UCSD-AML1 (cell line): ENCODE measurements at regions not wholly inside any gene's neighbourhood (a gene's known extent, or its start where the extent isn't known, plus 50 kb on each side); places are given as distances from the start of the nearest gene placed in this dataset.

Experiments used
- DNase-seq: peaks from one replicate; lab custom pipeline; 2025; ENCODE audit not compliant: unreplicated experiment; lab: John Stamatoyannopoulos, UW

DNA sequence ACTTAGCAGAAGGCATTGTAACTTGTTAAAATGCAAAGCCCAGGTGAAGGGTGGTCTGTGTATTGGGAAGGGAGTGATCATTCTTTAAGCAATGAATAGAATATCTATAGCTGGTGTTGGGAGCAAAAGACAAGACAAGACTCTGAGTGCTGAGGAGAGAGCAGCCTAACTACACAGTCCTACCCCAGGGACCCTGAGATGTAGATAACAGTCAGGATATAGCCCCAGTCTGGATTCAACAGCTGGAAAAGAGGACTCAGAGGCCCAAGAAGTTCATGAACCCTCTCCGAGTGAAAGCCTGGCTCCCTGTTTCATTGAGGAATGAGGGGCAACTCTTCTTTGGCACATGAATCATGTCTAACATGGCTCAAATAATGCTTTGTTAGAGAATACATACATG lies 310.7 kb upstream of the SLC14A2 start:
- DNase-seq = no peak

DNA sequence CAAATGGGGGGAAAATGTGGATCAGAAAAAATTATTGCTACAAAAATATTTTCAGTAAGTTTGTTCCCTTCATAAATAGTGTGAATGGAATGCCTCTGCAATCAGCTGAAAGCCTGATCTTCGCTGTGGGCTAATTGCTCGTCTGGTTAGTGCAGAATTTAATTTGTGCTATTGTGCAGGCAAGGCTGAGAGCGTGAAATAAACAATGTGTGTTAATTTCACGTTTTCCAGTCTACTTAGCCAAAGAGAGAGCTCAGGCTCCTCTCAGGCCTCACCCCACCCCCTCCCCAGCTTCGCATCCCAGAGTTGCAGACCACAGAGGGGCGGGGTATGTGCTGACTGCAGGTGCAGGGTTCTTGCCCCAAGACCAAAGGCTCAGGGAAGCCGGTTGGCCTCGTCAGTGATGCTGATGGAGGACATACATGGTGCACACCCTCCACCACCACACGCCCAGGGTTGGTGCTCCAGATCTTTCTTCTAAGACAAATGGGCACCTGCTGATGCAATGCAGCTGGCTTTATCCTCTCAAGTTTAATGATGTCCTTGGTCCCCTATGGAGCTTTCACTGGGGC lies 302.6 kb upstream of the SLC14A2 start:
- DNase-seq = no peak

DNA sequence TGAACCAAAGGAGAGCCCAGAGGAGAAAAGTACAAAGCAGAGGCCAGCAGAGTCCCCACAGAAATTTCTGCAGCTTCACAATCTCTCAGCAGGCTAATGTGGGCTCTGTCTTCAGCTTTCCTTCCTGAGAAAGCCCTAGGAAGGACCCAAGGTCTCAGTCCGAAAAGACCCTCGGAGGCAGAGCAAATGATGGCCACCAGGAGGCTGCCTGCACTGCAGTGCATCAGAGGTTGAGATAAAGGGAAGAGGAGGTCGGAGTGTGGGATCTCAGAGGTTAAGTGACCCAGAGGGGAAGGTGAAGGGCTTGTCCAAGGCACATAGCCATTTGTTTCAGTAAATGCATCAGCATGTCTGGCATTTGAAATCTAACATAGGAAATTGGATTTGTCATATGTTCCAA lies 299.1 kb upstream of the SLC14A2 start:
- no peak for DNase-seq

DNA sequence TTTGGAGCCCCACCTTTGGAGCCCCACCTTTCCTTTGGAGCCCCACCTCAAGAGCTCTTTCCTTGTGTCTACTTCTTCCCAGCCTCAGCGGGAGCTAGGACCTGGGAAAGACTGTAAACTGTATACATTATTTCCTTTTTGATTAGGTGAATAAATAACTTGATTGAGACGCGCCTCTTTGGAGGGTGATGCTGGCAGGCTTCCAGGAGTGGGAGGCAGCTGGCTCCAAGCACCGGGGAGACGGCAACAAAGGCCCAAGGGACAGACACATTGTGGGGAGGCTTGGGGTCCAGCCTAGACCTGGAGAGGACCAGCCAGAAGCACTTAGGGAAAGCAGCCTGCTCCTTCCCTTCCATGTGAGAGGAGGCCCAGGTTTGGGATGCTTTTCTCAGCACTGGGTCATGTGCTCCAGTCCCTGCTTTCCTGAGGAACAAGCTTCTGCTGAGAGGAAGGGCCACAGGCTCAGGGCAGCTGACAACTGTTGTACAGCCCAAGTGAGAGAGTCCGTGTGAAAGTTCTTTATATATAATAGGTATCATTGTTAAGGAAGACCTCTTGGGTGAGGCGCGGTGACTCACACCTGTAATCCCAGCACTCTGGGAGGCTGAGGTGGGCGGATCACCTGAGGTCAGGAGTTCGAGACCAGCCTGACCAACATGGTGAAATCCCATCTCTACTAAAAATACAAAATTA lies 297.2 kb upstream of the SLC14A2 start:
- DNase-seq = no peak

DNA sequence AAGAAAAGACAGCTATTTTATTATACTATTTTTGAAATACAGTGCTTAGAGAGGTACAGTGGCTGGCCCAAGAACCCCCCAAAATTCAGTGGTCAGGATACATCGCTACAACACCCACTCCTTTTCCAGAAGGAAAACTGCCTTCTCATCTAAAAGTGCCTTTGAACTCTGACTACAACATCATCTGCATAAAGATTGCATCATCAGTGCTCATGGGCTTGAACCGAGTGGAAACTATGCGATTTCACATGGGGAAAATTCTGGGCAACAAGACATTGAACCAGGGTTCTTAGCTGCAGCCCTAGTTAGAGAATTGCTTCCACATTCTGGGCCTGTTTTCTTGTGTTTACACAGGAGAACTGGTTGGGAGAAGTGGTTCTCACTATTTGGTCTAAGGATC lies 294.6 kb upstream of the SLC14A2 start:
- DNase-seq = no peak

DNA sequence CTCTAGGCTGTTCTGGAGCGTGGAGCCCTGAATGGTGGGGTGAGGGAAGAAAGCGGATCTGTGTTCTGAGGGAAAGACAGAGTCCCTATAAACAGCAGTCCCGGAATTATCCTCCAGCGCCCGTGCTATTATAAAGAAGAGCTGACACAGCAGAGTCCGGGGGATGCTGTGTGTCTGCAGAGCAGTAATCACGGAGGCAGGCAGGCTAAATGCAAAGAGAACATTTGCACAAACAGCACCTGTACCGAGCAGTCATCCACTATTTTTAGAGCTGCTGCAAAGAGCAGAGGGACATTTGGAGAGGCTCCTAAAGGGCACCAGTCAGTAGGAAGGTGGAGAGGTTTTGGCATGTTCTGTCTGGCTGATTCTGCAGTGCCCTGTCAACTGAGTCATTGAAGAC lies 293.8 kb upstream of the SLC14A2 start:
- no peak for DNase-seq

DNA sequence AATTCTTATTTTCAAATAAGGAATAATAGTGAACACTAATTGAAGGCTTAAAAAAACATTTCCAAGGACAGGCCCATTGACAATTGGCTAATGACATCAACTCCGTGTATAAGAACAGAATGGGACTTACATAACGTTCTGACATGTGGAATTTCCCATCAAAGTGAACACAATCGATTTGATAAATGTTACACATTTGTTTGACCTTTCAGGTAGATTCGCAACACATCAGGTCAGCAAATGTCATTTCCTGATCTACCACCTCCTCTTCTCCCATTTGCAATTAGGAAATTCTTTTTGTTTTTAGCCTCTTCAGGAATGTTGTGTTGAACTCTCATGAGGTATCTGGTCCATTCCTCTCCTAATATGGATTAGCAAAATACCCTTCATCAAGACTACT lies 292.9 kb upstream of the SLC14A2 start:
- no peak for DNase-seq

DNA sequence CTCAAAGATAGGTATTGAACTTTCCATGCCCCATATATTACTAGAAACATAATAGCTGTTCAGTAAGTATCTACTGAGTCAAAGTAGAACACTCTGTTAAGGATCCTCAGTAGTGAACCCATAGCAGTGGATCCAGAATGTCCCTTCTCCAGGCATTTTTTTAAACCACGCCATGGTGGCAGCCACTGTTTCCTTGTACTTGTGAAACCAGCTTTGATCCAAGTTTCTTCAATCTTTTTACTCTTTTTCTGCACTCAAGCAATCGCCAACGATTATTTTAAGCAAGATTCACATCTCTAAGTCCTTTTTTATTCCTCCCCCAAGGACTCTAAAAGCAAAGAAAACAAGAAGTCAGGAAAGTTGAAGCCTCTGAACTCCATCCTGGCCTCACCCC lies 291.2 kb upstream of the SLC14A2 start:
- no peak for DNase-seq

DNA sequence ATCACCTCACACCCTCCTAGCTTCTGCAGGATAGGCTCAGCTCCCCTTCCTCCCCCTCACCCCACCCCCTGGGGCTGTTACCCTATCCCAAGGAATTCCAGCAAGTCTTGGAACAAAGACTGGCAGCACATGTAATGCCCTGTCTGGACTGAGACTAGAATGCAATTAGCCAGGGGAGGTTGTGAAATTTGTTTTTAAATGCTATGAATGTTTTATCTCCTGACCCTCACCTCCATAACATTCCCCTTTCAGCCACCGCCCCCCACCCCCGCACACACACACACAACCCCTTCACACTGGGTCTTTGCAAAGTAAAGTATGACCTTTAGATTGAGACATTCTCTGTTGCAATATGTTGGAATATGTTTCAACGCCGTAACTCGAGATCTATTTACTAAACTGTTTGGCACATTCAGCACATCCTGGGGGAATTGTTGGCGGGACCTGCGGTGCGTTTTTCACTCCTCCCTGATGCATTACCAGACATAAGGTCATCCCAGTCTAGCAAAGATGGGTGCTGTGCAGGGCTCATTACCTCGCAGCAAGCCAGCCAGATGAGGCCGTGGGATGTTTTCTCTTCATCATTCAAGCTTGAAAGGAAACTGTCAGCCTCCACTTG lies 290.7 kb upstream of the SLC14A2 start:
- no peak for DNase-seq

DNA sequence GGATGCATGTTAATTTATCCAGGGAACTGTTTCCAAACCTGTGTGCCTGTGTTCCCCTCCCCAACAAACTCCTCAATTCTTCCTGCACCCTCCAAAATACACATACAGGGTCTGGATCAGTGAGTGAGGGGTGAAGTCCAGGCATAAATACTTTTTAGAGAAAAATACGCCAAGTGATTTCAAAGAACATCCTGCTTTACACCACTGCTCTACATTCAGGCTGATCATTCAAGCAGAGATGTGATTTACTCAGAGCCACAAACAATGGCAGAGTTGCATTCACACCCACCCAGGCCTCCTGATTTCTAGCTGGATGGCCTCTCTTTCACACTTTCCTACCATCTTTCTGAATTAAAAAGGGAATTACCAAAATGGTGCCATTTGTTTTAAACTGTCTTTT lies 289.5 kb upstream of the SLC14A2 start:
- DNase-seq = no peak

DNA sequence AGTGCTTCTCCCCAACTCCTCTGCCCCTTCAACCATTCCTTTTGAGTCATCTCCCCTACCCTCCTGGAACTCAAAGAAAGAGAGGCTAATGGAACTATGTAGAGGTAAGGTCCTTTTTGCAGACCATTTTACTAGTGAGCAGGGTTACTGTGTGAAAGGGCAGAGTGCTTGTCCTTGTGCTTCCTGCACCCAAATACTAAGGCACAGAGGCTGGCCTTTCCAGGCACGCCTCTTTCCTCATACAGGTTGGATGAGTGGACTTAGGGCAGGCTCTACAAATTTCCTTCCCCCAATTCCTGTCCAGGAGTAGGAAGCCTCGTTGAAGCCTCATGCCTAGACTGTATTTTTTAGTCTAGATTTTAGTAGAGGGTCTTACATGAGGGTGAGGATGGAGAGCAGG lies 288.8 kb upstream of the SLC14A2 start:
- no peak for DNase-seq

DNA sequence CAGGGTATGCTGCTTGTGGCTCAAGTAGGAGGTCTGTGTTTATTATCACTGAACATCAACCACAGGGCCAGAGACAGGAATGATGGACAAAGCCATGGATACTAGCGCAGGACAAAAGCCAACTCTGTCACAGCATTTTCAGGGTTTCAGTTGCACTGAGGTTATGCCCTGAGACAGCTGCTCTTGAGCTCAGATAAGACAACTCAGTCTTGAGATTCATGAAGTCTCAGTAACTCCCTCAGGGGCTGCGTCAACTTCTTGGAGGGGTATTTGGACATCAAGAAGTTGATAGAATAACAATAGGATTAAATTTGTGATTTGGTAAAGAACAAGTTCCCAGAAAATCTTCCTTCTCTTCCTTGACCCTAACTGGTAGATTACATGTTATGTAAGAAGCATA lies 287.0 kb upstream of the SLC14A2 start:
- DNase-seq = no peak

DNA sequence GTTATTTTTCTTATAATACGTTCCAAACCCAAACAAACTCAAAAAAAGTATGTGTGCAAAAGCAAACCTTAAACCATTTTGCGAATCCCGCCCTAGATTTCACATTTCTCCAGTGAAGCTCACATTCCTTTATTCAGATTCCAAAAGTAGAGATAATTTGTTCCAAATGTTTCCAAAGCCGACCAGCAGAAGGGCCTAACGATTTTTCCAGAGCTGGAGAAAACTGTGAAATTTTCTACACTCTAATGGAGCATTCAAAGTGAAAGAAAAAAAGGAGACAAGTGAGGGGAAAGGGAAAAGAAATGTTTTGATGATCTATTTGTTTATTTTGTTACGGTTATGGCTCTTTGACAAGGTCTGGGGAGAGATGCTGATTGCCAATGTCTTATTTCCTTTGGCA lies 286.5 kb upstream of the SLC14A2 start:
- no peak for DNase-seq

DNA sequence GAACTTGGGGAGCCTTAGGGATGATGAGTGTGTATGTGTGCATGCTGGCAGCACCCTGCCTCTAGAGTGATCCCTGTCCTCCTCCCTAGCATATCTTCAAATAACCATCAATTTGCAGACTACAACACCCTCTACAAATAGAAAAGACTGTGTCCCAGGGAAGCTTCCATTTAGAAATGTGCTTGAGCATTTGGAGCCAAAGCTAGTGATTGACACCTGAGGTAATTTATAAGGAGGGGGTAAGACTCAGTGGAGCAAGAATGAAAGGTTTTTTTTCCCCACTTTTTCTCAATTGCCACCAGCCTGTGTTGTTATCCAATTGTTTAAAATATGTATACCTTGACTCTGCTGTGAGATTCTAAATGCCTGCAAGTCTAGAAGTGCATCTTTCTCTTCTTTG lies 286.0 kb upstream of the SLC14A2 start:
- no peak for DNase-seq

DNA sequence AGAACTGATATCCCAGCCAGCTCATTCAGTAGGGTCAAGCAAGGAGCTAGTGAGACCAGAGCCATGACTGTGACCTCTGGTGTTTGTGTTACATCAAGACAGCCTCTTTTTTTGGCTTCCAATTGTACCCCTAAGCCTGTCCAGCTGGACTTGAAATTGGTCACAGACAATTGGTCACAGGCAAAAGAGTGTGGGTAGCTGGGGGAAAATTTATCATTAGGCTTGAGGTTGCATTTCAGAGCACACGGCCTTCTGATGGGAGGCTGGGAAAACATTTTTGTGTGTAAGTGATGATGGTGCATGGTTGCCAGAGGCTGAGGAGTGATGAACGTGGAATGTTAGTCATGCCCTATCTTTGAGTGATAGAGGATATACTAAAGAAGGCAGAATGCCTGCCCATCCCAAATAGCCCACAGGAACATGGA lies 285.1 kb upstream of the SLC14A2 start:
- DNase-seq = no peak

DNA sequence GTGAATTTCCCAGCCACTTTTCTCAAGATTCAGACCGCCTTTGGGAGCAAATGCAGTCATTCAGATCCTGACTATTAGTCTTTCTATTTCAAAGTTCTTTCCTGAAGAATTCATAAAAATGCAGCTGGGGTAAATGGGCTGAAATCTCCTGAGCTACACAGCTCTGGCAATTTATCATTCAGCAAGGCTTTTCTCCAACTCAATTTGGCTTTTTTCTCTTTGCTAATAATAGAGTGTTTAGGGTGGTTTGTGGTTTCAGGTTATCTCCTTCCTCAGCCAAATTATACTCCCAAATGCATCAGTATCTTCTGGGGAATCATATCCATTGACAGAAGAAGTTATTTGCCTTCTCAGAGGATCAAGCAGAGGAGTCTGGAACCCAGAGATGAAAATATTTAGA lies 282.4 kb upstream of the SLC14A2 start:
- no peak for DNase-seq

DNA sequence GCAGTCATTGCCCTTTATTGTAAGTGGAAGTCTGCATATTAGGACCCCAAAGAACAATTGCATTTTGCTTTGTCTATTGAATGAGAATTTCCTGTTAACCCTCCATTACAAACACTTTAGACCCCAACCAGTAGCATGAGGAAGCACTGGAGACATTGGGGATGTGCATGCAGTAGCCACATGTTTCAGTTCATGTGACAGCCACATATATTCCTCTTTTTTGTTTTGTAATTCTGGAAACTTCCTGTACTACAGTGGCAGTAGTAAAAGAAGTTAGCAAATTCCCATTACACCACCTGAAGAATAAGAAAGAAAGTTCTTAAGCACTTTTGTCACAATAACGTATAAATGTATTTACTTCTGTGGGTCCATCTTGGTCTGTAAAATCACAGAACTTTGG lies 281.1 kb upstream of the SLC14A2 start:
- no peak for DNase-seq

DNA sequence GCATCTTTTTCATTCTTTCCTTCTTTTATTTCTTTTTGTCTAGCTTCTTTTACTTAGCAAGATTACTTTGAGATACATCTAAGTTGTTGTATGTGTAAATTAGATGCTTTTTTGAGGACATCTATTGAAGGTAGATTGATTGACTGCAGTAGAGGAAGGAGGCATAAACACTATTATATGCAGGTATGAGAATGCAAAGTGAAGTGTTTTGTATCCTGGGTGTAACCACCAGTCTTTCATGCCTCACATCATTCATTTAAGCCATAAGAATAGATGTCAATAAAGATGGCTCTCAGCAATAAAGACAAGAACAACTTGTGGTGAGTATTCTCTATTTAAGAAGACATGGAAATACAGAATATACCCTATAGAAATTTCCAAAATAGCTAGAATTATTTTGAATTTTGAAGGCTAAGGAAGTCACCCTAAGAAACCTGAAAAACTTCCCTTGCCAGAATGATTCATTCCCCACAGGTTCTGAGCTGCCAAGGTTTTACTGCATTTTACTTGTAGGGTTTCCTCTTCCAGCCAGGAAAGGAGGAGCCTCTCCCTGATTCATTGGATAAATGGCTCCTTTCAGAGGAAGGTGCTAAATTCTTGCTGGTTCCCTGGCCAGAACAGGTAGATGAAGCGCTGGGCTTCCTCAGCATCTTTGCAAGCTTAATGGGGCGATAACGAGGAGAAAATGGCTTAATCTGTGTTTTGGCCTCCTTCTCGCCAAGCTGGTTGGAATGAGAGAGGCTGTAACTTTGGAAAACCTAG lies 279.8 kb upstream of the SLC14A2 start:
- DNase-seq = no peak

DNA sequence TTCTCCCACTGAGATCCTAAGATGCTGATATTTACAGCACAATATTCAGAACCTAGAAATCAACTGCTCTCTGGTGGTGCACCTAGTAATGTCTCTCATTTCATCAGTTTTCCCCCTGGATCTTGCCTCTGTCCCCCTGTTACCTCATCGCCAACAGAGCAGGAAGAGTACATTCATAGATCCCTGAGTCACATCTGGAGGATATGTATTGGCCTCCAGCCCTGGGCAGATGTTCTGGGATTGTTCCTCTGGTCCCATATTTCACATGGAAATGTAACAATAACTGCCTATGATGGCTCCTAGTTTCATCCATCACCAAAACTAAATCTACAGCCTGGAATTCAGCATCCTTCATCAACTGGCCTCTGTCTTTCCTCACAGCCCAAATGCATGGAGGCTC lies 278.8 kb upstream of the SLC14A2 start:
- DNase-seq = no peak

DNA sequence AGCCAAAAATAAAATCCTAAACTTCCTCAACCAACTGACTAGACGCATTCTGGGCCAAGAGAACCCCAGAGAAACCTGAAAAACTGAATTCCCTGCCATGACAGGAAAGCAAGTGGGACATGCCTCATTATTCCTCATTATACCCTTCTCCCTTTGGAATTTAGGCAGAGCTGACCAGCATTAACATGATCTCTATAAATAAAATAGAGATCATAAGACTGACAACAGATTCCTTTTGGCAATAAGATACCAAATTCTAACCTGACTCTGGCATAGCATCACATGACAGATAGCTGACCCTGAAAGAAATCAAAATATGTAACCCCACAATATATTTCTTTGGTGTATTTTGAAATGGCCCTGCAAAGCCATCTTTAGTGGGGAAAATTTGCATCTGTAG lies 277.8 kb upstream of the SLC14A2 start:
- DNase-seq = no peak

DNA sequence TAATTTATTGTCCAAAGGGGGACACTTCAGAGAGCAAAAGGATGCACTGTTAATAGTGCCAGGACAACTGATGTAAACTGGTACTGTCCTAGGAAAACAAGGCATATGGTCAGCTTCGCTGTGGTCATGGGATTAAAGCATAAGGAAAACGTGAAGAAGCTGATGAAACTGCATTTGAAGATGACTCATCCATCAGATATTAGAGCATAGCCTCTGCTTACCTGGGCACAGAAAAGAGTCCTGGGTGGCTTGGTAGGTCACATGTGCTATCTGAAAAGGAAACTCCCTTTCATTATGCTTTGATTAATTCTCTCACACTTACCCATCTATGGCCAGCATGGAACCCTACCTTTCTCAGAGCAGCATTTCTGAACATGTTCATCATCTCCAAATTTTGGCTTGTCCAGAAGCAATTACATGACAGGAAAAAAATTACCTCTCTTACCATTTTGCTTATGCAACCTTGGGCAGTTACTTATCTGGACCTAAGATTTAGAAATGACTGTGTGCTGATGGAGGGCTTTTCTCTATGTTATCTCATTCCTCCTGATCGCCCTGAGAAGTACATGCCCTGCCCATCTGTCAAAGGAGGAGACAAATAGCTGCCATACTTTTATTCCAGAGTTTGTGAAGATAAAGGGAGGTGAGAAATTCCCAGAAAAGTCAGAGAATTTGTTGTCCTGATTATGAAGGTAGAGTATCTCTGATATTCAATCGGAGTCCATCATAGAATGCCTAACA lies 275.3 kb upstream of the SLC14A2 start:
- no peak for DNase-seq
